ENCODE measurements at regions not wholly inside any gene's neighbourhood (a gene's known extent, or its start where the extent isn't known, plus 50 kb on each side); places are given as distances from the start of the nearest gene placed in this dataset.

GRCh38 chr2:16746329-16746728 lies 80.7 kb upstream of the CYRIA start:
- TF ChIP-seq YY1 (IDR thresholded peaks at IDR 0.05; ENCODE audit: low read depth), result no peak
- TF ChIP-seq CTCF (IDR thresholded peaks at IDR 0.05), result no peak
